GM06990 (cell line): ENCODE measurements at regions not wholly inside any gene's neighbourhood (a gene's known extent, or its start where the extent isn't known, plus 50 kb on each side); places are given as distances from the start of the nearest gene placed in this dataset.

Experiments
- DNase-seq: peaks from one replicate; pipeline ENCODE4 v3.0.0-alpha.2; 2011; ENCODE audit not compliant: insufficient read length; ENCODE audit errors: extremely low read depth
- H3K27me3 ChIP-seq: replicated peaks from 2 replicates; pipeline ENCODE4 v1.6.0; 2011; ENCODE audit warnings: low read length; ENCODE audit not compliant: control insufficient read depth, insufficient read depth
- H3K36me3 ChIP-seq: 2 replicates; pipeline ENCODE4 v1.5.1; 2011; ENCODE audit warnings: low read length; ENCODE audit not compliant: control insufficient read depth, insufficient read depth
- H3K4me3 ChIP-seq: replicated peaks from 2 replicates; pipeline ENCODE4 v1.5.1; 2011; ENCODE audit warnings: low read depth, mild to moderate bottlenecking, control low read depth, low read length
- CTCF ChIP-seq: IDR thresholded peaks from 2 replicates; pipeline ENCODE4 v1.5.1; 2011; ENCODE audit warnings: low read length, control low read depth, mild to moderate bottlenecking, inconsistent platforms; ENCODE audit not compliant: insufficient read depth, poor library complexity, severe bottlenecking

- Histone ChIP-seq H3K27me3 (no peaks in the 10 kb centered on the region), H3K36me3 (no peaks in the 10 kb centered on the region), H3K4me3 (no peak overlapping the region)
- no peak for TF ChIP-seq CTCF
- no peak for DNase-seq
Observed at GRCh38 chr12:84506282-84506681, 406.3 kb downstream of the SLC6A15 start.

DNA sequence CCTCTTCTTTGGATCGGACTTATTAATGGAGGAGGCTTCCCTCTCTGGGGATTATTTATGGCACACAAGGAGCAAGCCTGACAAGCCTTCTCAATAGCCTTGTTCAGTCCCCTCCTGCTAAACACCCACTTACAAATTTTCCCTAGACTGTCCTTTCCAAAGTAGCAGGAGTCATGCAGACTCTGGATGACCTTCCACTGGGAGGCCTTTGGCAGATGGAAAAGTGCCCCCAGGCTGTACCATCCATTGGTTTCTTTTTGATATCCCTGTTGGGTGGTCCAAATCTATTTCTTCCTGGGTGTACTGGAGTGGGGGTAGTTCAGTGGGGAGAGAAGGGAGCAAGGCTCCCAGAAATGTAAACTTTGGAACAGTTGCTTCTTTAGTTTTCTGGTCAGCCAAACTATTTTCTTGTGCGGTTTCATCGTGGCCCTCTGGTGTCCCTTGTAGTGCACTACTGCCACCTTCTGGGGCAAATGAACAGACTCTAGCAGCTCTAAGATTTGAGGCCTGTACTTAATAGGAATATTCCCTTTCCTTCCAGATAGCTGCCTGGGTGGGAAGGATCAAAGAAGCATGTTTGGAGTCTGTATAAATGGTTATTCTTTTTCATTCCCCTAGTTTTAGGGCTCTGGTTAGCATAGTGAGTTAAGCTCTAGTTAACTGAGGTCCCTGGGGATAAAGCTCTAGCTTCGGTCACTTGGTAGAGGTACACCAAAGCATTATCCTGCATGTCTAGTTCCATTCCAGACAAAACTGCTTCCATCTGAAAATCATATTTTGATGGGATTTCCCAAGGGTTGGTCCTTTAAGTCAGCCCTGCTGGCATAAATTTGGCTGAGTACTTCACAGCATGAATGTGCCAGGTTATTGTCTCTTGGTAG, 409.5 kb downstream of the SLC6A15 start:
- Histone ChIP-seq H3K27me3 (no peaks in the 10 kb centered on the region), H3K4me3 (no peak overlapping the region), H3K36me3 (no peaks in the 10 kb centered on the region)
- peak; percentile 70 for TF ChIP-seq CTCF
- DNase-seq = no peak

GRCh38 chr12:84502180-84502860, 410.3 kb downstream of the SLC6A15 start:
- Histone ChIP-seq H3K36me3 (no peaks in the 10 kb centered on the region), H3K27me3 (no peaks in the 10 kb centered on the region), H3K4me3 (no peak overlapping the region)
- no peak for TF ChIP-seq CTCF
- no peak for DNase-seq

DNA sequence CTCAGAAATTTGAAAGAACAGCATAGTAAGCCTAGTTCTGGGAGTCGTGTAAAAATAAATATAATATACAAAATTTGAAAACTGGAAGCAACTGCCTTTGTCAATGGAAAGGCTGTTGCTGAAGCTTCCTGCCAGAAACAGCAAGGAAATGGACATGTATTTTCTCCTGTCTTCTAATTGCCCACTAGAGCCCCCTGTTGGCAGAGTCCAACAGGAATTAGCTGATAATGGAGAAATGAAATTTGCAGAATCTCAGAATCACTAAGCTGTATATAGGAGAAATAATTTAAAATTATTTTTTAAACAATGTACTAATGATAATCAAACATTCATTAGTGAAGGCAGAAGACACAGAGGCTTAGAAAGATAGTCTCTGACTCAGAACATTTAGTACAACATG, 414.8 kb downstream of the SLC6A15 start:
- Histone ChIP-seq H3K36me3 (no peaks in the 10 kb centered on the region), H3K4me3 (no peak overlapping the region), H3K27me3 (no peaks in the 10 kb centered on the region)
- TF ChIP-seq CTCF = peak; percentile 34
- DNase-seq = no peak

DNA sequence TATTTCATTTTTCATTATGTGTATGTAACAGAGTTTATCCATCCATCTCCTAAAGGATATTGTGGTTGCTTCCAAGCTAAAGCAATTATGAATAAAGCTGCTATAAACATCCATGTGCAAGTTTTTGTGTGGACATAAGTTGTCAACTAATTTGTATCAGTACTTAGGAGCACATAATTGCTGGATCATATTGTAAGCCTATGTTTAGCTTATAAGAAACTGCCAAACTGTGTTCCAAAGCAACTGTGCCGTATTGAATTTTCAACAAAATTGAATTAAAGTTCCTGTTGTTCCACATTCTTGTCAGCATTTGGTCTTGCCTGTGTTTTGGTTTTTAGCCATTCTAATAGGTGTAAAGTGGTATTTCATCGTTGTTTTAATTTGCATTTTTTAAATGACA, 416.9 kb downstream of the SLC6A15 start:
- no peaks in the 10 kb centered on the region for H3K27me3 ChIP-seq
- DNase-seq = no peak
- no peak overlapping the region for H3K4me3 ChIP-seq
- no peak for TF ChIP-seq CTCF
- H3K36me3 ChIP-seq = no peaks in the 10 kb centered on the region
